DOHH2 (cell line): ENCODE measurements at regions not wholly inside any gene's neighbourhood (a gene's known extent, or its start where the extent isn't known, plus 50 kb on each side); places are given as distances from the start of the nearest gene placed in this dataset.

Source experiments
- EZH2phosphoT487 ChIP-seq: fragments of 200-600 bp; sonication (generic); IDR thresholded peaks from 2 replicates; pipeline ENCODE4 v1.6.1; 2017; ENCODE audit warnings: borderline replicate concordance, mild to moderate bottlenecking, antibody characterized with exemption, low read length, moderate library complexity, mixed read lengths
- TF ChIP-seq, protein P1 (sequence below): fragments of 200-600 bp; sonication (generic); IDR thresholded peaks from one replicate; pipeline ENCODE4 v1.5.1; 2014; ENCODE audit warnings: antibody characterized with exemption, mild to moderate bottlenecking, low read depth, low read length; ENCODE audit not compliant: poor library complexity, severe bottlenecking

DNA sequence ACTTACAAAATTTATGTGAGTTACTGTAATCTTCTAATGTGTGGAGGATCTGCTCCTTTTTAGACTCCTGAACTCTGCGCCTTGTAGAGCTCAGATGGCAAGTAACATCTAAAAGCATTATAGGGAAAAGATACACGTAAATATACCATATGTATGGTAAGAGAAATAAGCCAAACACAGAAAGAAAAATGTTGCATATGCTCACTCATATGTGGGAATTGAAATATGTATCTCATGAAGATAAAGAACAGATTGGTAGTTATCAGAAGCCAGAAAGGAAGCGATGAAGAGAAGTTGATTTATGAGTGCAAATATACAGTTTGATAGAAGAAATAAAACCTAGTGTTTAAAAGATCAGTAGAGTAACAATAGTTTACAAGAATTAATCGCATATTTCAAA, 815.0 kb upstream of the MAN1A1 start:
- TF ChIP-seq, protein P1, sequence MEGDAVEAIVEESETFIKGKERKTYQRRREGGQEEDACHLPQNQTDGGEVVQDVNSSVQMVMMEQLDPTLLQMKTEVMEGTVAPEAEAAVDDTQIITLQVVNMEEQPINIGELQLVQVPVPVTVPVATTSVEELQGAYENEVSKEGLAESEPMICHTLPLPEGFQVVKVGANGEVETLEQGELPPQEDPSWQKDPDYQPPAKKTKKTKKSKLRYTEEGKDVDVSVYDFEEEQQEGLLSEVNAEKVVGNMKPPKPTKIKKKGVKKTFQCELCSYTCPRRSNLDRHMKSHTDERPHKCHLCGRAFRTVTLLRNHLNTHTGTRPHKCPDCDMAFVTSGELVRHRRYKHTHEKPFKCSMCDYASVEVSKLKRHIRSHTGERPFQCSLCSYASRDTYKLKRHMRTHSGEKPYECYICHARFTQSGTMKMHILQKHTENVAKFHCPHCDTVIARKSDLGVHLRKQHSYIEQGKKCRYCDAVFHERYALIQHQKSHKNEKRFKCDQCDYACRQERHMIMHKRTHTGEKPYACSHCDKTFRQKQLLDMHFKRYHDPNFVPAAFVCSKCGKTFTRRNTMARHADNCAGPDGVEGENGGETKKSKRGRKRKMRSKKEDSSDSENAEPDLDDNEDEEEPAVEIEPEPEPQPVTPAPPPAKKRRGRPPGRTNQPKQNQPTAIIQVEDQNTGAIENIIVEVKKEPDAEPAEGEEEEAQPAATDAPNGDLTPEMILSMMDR: no peak
- TF ChIP-seq EZH2phosphoT487: no peak
